CD14-positive monocyte (primary cell): ENCODE measurements at regions not wholly inside any gene's neighbourhood (a gene's known extent, or its start where the extent isn't known, plus 50 kb on each side); places are given as distances from the start of the nearest gene placed in this dataset.

Experiments used
- DNase-seq, 3 donors: peaks; one replicate each; pipeline ENCODE4 v3.0.0-alpha.2; 2011 to 2022
- H2AFZ ChIP-seq: 2 replicates; pipeline ENCODE4 v1.6.0; 2012; ENCODE audit warnings: mild to moderate bottlenecking, low read depth, low read length, inconsistent platforms; ENCODE audit not compliant: insufficient read depth, poor library complexity, severe bottlenecking
- H3K27ac ChIP-seq, 2 donors: 1 replicate in 1 of 2; 2 replicates in 1 of 2; pipeline ENCODE4 v1.5.1; 2012 to 2013; ENCODE audit warnings: low read length in 2 of 2, control low read depth in 1 of 2, inconsistent platforms in 1 of 2, low read depth in 1 of 2, mild to moderate bottlenecking in 1 of 2
- H3K27me3 ChIP-seq, 2 donors: one replicate each; pipeline versions ENCODE4 v1.6.0 to v1.6.1; 2011 to 2013; ENCODE audit warnings: low read length in 2 of 2; ENCODE audit not compliant: control insufficient read depth in 2 of 2, insufficient read depth in 2 of 2
- H3K36me3 ChIP-seq, 2 donors: replicated peaks in 1 of 2; 1 replicate in 1 of 2; 2 replicates in 1 of 2; pipeline versions ENCODE4 v1.5.1 to v1.6.1; 2012 to 2013; ENCODE audit warnings: low read length in 2 of 2, control low read depth in 1 of 2, inconsistent platforms in 1 of 2, mild to moderate bottlenecking in 1 of 2; ENCODE audit not compliant: insufficient read depth in 2 of 2, control insufficient read depth in 1 of 2
- H3K4me1 ChIP-seq, 2 donors: 1 replicate in 1 of 2; 2 replicates in 1 of 2; pipeline versions ENCODE4 v1.5.1 to v1.6.1; 2012 to 2013; ENCODE audit warnings: low read length in 2 of 2, control low read depth in 1 of 2, inconsistent platforms in 1 of 2, mild to moderate bottlenecking in 1 of 2, moderate library complexity in 1 of 2; ENCODE audit not compliant: insufficient read depth in 2 of 2, control insufficient read depth in 1 of 2
- H3K4me2 ChIP-seq: replicated peaks from 2 replicates; pipeline ENCODE3; 2012; ENCODE audit warnings: low read length, moderate library complexity, mild to moderate bottlenecking; ENCODE audit not compliant: poor library complexity, severe bottlenecking; ENCODE audit errors: extremely low read depth
- H3K4me3 ChIP-seq, 3 experiments: fragments of 200-600 bp in 1 of 3; sonication (generic) in 1 of 3; replicated peaks in 1 of 3; 1 replicate in 2 of 3; 2 replicates in 1 of 3; pipeline ENCODE4 v1.5.1; 2011 to 2013; ENCODE audit warnings: low read length in 3 of 3, mild to moderate bottlenecking in 3 of 3, control low read depth in 2 of 3, low read depth in 2 of 3, inconsistent platforms in 1 of 3, moderate library complexity in 1 of 3
- H3K79me2 ChIP-seq: 2 replicates; pipeline ENCODE4 v1.6.0; 2012; ENCODE audit warnings: mild to moderate bottlenecking, control low read depth, inconsistent platforms, low read length, moderate library complexity; ENCODE audit not compliant: insufficient read depth
- H3K9ac ChIP-seq: 2 replicates; pipeline ENCODE4 v1.6.0; 2017; ENCODE audit warnings: low read length, mild to moderate bottlenecking; ENCODE audit not compliant: insufficient read depth, poor library complexity, severe bottlenecking
- H3K9me3 ChIP-seq, 2 donors: replicated peaks in 1 of 2; 1 replicate in 1 of 2; 2 replicates in 1 of 2; pipeline versions ENCODE4 v1.5.1 to v1.6.1; 2012 to 2013; ENCODE audit warnings: low read length in 2 of 2, control low read depth in 1 of 2; ENCODE audit not compliant: control insufficient read depth in 1 of 2, insufficient read depth in 1 of 2
- H4K20me1 ChIP-seq: 2 replicates; pipeline ENCODE4 v1.6.0; 2012; ENCODE audit warnings: mild to moderate bottlenecking, low read length, control low read depth, moderate library complexity; ENCODE audit not compliant: insufficient read depth
- H3K27ac Mint-ChIP-seq, 7 donors: one replicate each; pipeline ENCODE4 v1.8.0; 2020; ENCODE audit warnings: mild to moderate bottlenecking in 7 of 7, mixed read lengths in 7 of 7, moderate library complexity in 6 of 7, inconsistent platforms in 2 of 7
- H3K27me3 Mint-ChIP-seq, 3 donors: one replicate each; pipeline ENCODE4 v1.8.0; 2021 to 2022; ENCODE audit warnings: low read depth in 3 of 3, mild to moderate bottlenecking in 3 of 3, mixed read lengths in 3 of 3, moderate library complexity in 3 of 3, inconsistent platforms in 1 of 3
- H3K36me3 Mint-ChIP-seq, 2 donors: one replicate each; pipeline ENCODE4 v1.8.0; 2020; ENCODE audit warnings: mixed read lengths in 2 of 2, inconsistent platforms in 1 of 2, mild to moderate bottlenecking in 1 of 2
- H3K4me1 Mint-ChIP-seq: one replicate; pipeline ENCODE4 v1.8.0; 2020; ENCODE audit warnings: mild to moderate bottlenecking, mixed read lengths
- H3K4me3 Mint-ChIP-seq, 2 donors: one replicate each; pipeline ENCODE4 v1.8.0; 2020; ENCODE audit warnings: mild to moderate bottlenecking in 2 of 2, mixed read lengths in 2 of 2, moderate library complexity in 1 of 2
- H3K9me3 Mint-ChIP-seq, 7 donors: one replicate each; pipeline ENCODE4 v1.8.0; 2020 to 2022; ENCODE audit warnings: mixed read lengths in 7 of 7, mild to moderate bottlenecking in 6 of 7, moderate library complexity in 6 of 7, inconsistent platforms in 2 of 7
- CTCF ChIP-seq: fragments of 200-600 bp; IDR thresholded peaks from one replicate; pipeline ENCODE4 v1.8.0; 2022; ENCODE audit warnings: antibody characterized with exemption, mild to moderate bottlenecking
- WGBS: methylation state at CpG from one replicate; pipeline ENCODE4 v1.1.5; 2013; ENCODE audit warnings: missing lambda C conversion rate; ENCODE audit not compliant: insufficient coverage; 5-methylcytosine and 5-hydroxymethylcytosine counted together
- intact Hi-C, 2 donors: fragments of 100-400 bp; cut with micrococcal nuclease; formaldehyde crosslinking; loops; one replicate each; pipeline versions ENCODE4 v1.15.0 to v1.15.1; 2023

GRCh38 chrX:13180807-13181206 lies 136.4 kb upstream of the FAM9C start:
- intact Hi-C loops, result no loop called here
- H3K27ac ChIP-seq, result no peak overlapping the region
- H3K4me1 ChIP-seq, result no peaks in the 10 kb centered on the region
- H3K27me3 Mint-ChIP-seq, result peaks cover 0 to 48% (median 1%) of the 10 kb centered on the region in 3 donors
- H3K36me3 Mint-ChIP-seq, result peaks cover 0 to 2% of the 10 kb centered on the region in 2 donors
- WGBS, result 100% methylated on average over 1 of the region's 2 CpGs
- H3K9ac ChIP-seq, result no peak overlapping the region
- H3K4me2 ChIP-seq, result no peak overlapping the region
- peaks cover 1 to 21% (median 11%) of the 10 kb centered on the region in 7 donors for H3K9me3 Mint-ChIP-seq
- H3K4me3 Mint-ChIP-seq, result no peak overlapping the region
- peaks cover 0 to 3% of the 10 kb centered on the region in 2 donors for H3K9me3 ChIP-seq
- H3K36me3 ChIP-seq, result no peaks in the 10 kb centered on the region
- no peak overlapping the region for H2AFZ ChIP-seq
- peaks cover 3% of the 10 kb centered on the region for H3K4me1 Mint-ChIP-seq
- no peak for TF ChIP-seq CTCF
- peak in 2 of 3 donors; percentile 2 to 8 for DNase-seq
- H4K20me1 ChIP-seq, result no peaks in the 10 kb centered on the region
- H3K4me3 ChIP-seq, result no peak overlapping the region
- H3K79me2 ChIP-seq, result no peaks in the 10 kb centered on the region
- peak overlapping the region in 2 of 7 donors; percentile 2 to 57 for H3K27ac Mint-ChIP-seq
- peaks cover 0 to 17% of the 10 kb centered on the region in 2 donors for H3K27me3 ChIP-seq

GRCh38 chrX:13179586-13179985 lies 135.2 kb upstream of the FAM9C start:
- H3K4me1 ChIP-seq, result no peaks in the 10 kb centered on the region
- Mint-ChIP-seq H3K9me3 (peaks cover 1 to 17% (median 11%) of the 10 kb centered on the region in 7 donors), H3K36me3 (peaks cover 0 to 2% of the 10 kb centered on the region in 2 donors), H3K27ac (no peak overlapping the region), H3K27me3 (peaks cover 0 to 49% (median 0%) of the 10 kb centered on the region in 3 donors), H3K4me3 (no peak overlapping the region), H3K4me1 (peaks cover 3% of the 10 kb centered on the region)
- no peaks in the 10 kb centered on the region for H4K20me1 ChIP-seq
- TF ChIP-seq CTCF, result no peak
- H3K4me3 ChIP-seq, result no peak overlapping the region
- H3K4me2 ChIP-seq, result no peak overlapping the region
- peaks cover 0 to 20% of the 10 kb centered on the region in 2 donors for H3K27me3 ChIP-seq
- no peak overlapping the region for H2AFZ ChIP-seq
- no peaks in the 10 kb centered on the region for H3K36me3 ChIP-seq
- no peak overlapping the region for H3K27ac ChIP-seq
- no CpG with 5 or more reads among the region's 3 CpGs for WGBS
- no peaks in the 10 kb centered on the region for H3K79me2 ChIP-seq
- no peak for DNase-seq
- H3K9me3 ChIP-seq, result peaks cover 0 to 3% of the 10 kb centered on the region in 2 donors
- intact Hi-C loops, result no loop called here
- H3K9ac ChIP-seq, result no peak overlapping the region
